MV-4-11 (cell line): ENCODE measurements at regions not wholly inside any gene's neighbourhood (a gene's known extent, or its start where the extent isn't known, plus 50 kb on each side); places are given as distances from the start of the nearest gene placed in this dataset.

Source experiments
- DNase-seq: peaks from one replicate; lab custom pipeline; 2025; lab: John Stamatoyannopoulos, UW

DNA sequence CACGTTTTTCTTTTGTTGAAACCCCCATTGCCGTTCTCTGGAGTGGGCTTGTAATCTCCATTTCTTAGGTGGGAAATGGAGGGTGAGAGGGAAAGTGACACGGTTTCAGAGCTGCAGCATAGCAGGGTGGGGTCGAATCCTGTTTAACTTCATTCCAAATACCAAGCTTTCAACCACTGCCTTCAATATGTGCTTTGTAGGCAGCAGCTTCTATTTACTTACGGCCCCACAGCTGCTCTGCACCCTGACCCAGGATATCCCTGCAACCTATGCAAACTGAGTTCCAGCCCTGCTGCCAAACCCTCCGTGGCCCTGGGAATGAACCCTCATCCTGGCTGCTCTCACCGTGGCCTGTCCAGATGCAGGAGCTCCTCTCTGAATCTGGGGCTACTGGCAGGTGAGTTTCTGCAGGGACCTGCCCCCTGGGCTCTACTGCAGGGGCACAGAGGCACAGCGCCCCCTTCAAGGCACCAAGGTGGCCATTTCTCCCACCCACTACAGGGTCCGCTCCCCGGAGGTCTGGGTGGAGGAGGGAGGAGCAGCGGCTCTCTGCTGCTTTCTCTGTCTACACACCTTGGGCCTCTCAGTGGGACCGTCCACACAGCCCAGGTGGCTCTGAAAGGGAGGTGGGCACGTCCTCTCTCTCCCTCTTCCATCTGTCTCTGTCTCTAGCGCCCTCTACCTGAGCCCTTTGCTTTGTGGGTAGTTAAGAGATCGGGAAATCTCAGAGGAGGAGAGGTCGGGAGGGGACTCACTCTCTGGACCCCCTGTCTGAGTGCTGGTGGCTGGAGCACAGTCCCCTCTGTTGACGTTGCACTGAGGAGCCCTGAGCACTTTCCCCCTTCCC lies 279.1 kb downstream of the BRD1 start:
- DNase-seq = no peak

DNA sequence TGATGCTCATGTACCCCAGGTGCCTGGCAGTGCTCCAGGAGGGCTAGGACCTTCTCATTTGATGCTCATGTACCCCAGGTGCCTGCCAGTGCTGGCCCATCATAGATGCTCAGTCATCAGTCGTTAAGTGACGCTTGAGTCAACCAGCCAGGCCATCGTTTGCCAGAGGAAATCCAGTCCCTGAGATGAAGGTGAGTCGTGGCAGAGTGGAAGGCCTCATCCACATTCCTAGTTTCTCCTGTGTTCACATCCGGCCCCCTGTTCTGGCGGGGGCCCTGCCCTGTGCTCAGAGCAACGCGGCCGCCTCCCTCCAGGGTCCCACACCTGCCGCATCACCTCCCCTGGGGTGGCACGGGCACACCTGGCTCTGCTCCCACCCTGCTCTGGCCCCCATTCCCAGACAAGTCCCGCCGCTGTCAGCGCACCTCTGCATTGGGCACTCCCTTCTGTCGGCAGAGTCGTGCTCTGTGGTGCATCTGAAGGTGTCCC lies 279.9 kb downstream of the BRD1 start:
- no peak for DNase-seq

DNA sequence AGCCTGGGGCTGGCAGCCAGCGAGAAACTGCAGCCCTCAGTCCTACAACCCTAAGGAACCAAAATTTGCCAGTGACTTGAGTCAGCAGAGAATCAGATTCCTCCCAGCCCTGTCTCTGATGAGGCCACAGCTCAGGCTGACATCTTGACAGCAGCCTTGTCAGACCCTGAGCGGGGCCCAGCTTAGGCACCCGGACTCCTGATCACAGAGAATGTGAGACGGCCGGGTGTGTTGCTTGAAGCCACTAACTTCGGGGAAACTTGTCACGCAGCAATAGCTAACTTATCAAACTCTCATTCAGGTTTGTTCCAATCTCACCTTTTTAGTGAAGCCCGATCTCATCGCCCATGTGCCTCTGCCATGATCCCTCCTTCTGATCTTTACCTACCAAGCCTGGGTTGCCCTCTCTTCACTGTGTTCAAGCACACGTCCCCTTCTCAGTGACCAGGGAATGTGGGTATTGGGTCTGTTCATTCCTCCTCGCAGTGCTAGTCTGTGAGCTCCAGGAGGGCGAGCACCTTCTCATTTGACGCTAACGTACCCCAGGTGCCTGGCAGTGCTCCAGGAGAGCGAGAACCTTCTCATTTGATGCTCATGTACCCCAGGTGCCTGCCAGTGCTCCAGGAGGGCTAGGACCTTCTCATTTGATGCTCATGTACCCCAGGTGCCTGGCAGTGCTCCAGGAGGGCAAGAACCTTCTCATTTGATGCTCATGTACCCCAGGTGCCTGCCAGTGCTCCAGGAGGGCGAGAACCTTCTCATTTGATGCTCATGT lies 280.7 kb downstream of the BRD1 start:
- no peak for DNase-seq

DNA sequence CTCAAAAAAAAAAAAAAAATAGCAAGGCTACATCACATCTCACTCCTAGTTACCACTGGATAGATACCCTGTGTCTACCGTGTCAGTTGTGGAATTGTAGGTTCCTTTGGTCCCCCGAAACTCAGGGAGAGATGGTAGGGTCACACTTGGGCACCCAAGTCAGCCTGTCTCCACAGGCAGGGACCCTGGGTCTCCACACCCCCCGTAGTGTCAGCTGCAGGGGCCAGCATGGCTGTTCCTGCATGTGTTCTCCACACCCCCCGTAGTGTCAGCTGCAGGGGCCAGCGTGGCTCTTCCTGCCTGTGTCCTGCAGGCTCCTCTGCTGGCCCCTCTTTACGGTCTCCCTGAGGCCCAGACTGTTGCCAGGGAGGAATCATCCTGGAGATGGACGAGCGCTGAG lies 282.1 kb downstream of the BRD1 start:
- DNase-seq = no peak

DNA sequence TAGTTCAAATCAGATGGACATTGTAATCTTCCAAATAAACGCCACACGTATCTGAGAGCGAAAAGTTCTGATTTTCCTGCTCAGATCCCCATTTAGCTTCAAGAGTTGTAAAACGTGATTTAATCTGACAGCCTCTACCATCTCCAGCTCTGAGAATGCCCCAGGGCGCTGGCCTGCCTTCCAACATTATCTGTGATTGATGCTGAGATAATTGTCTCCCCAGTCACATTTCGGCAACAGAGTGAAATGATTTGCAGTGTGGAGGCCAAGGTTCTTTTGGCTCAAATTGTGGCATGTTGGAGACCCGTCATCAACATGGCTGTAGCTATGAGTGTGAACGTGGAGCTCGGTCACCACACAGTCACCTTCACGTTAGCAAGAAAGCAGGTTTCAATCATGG lies 283.4 kb downstream of the BRD1 start:
- DNase-seq = no peak

DNA sequence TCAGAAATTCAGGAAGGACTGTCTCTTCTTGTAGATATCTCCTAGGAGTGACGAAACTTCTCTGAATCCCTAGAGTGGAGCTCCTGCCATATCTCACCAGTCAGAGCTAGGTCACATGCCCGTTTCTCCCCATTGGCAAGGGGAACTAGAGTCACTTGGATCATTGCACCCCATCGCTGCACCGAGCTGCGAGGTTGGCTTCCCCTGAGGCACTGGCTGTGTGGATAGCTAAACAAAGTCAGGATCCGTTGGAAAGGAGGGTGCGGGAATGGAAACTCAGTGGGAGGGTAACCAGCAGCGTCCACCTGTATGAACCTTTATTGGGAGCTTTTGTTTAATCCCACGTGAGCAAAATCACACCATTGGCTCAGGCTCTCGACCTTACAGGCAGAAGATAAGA lies 283.8 kb downstream of the BRD1 start:
- DNase-seq = no peak

DNA sequence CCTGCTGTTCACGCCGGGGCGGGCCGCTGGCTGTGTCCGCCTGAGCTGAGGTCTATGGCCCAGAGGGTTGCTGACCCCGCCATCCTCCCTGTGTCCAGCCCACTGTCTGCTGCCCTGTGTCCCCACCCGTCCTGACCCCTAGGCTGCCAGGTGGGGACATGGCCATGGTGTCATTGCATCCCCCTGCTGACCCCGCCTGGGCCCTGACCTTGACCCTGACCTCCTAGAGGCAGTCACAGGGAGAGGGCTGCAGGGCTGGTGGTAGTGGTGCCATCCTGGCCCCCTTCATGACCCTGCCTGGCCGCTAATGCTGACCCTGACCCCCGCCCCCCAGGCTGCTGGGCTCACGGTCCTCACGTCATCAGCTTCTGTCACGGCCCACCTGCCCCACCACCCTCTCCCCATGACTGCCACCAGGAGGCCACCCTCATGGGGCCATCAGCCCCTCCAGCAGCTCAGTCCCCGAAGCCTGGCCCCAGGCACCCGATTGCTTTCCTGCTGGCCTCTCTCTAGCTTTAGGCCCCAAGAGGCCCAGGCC lies 285.9 kb downstream of the BRD1 start:
- no peak for DNase-seq

DNA sequence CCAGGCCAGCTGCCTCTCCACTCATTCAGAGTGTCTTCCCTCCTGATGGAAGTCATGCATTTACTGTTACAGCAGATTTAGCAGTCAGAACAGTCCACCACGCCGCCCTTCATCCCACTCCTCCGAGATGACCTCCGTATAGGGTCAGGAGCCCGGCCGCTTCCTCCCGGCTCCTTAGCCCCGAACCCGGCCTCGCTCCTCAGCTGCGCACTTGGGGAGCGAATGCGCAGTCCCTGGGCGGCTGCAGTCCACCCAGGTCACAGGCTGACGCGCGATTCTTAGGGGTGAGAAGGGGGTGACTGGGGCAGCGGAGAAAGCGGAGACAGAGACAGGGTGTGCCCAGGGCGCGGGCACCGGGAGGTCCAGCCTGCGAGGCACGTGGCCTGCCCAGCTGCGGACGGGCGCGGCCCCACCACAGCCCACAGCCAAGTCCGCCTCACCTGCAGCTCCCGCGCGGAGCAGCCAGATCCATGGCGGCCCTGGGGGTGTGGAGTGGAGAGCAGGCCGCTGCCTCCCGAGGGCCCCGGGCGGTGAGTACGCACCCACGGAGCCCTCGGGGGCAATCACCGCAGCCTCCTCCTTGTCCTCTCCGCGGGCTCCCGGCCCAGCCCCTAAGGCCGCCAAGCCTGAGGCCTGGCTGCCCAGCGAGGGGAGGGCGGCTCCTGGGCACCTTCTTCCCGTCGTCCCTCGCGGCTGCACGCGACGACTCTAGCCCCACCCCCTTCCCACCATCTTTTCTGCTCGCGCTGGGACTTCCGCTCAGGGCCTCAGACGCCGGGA lies 286.6 kb downstream of the BRD1 start:
- no peak for DNase-seq

DNA sequence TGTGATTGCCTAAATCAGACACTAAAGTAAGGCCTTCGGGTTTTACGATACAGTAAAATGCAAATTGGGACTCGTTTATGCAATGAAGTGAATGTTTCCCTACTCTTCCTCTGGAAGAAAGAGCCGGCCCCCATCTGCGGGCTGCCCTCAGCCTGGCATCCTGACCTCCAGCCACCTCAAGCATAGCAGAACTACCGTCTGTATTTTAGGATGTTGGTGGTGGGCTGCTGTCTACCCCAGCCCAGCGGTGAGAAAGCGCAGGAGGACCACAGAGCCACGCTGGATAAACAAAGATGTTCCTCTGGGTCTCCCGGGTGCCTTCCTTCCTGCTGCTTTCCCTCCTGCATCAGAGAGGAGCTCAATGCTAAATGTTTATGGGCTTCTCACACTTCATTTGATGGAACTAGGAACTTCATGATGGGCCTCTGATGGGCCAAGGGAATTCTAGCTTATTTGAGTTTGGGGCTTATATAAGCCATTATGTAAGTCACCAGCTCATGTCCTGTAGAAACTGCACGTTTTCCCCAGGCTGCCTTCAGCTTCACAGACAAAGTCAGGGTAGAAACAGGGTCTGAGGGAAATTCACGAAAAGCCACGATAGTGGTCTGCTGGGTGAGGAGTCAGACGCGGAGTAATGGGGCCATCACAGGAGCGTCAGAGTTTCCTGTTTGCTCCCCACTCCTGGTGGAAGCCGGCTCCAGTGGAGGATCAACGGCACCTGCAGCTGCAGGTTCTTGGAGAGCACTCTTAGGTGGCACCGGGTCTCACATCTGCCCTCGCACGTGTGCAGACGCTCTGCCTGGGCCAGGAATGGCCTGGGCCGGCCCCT lies 287.4 kb downstream of the BRD1 start:
- DNase-seq = no peak

DNA sequence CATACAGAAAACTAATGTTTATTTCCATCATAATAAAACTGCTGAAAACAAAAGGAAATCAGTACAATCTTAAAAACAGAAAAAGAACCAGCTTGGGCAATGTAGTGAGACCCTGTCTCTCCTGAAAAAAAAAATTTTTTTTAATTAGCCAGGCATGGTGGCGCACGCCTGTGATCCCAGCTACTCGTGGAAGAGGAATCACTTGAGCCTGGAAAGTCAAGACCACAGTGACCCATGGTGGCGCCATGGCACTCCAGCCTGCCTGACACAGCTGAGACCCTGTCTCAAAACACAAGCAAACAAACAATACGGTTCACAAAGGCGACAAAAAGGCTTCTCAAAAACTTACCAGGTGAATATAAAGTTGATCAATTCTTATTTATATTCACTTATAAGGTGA lies 289.7 kb downstream of the BRD1 start:
- DNase-seq = no peak

DNA sequence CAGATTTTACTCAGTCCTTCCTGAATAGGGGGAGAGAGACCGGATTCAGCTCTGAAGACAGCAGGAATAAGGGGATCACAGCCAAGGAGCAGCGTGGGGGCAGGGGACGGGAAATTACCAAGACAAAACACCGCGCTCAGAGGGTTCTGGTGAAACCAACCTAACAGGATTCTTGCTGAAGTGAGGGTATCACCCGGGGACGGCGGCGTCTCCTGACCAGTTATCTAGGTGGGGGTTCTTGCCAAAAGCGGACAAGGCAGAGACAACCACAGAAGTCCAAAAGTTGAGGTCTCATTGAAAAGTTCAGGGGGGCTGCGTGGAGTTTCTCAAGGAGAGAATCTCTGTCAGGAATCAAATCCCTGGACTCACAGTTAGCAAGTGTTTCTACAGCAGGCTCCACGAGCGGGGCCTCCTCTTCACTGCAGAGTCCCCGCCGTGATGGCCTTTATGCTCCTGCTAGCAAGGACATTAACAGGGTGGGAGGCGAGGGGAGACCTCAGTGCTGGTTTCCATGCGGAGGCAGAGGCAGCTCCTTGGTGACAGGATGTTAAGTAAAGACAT lies 291.0 kb downstream of the BRD1 start:
- DNase-seq = no peak

DNA sequence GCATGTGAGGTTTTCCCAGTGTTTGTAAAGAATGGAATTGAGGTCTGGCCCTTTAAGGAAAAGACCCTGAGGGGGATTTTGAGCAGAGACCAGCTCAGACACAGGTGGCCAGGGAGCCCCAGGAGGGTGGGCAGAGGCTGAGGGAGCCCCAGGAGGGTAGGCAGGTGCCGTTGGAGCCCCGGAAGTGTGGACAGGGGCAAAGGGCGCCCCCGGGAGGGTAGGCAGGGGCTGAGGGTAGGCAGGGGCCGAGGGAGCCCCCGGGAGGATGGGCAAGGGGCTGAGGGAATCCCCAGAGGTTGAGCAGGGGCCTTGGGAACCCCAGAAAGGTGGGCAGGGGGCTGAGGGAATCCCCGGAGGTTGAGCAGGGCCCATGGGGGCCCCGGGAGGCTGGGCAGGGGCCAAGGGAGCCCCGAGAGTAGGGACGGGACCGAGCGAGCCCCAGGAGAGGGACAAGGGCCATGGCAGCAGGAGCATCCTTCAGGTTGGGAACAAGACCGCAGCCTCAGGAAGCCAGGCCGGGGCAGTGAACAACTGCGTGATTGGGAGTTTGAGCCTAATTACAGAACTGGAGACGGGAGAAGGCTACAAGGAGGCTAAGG lies 292.0 kb downstream of the BRD1 start:
- no peak for DNase-seq

DNA sequence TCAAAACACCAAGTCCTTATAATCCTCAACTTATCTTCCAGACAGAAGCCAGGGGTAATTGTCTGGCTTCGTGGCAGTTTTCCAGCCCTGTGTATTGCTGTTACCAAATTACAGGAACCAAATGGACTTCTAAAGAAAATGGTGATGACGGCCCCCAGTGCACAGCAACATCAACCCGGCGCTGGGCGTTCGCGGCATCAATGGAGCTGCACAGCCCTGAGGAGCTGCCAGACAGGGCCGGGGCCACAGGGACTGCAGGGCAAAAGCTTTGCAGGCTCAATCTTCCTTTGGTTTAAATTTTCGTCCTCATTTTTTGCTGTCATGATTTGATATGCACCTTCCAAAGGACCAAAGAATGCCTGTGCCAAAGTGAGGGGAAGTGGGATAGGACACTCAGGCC lies 292.5 kb downstream of the BRD1 start:
- no peak for DNase-seq

DNA sequence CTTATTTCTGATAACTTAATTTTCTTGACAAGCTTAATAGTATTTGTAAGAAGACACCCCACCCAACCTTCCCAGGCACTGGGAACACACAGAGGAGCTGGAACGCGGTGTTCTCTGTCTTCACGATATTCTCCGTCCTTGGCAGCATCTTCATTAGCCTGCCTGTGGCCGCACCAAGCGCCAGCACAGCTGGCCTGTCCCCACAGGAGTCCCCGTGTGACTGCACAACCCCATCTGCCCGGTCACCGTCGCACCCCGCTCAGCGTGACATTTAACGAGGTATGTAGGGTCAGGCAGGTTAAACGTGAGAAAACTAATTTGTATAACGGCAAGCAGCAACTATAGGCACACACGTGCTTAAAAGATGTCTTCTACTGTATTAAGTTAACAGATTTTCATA lies 293.3 kb downstream of the BRD1 start:
- no peak for DNase-seq

DNA sequence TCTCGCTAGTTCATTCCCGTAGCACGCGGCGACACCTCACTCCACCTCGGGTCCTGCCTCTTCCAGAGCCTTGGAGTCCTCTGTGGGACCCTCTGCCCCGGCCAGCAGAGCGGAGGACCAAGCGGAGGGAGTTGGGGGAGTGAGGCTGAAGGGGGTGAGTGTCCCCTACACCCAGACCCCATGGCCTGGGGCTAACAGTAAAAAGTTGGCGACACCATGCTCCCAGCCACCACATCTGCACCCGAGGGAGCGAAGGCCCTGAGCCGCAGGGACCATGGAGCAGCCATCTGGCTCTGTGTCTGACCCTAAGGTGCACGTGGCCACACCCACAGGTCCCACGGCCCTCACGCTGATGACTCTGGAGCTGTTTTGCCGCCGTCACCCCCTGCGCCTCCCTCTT lies 293.8 kb downstream of the BRD1 start:
- DNase-seq = no peak

DNA sequence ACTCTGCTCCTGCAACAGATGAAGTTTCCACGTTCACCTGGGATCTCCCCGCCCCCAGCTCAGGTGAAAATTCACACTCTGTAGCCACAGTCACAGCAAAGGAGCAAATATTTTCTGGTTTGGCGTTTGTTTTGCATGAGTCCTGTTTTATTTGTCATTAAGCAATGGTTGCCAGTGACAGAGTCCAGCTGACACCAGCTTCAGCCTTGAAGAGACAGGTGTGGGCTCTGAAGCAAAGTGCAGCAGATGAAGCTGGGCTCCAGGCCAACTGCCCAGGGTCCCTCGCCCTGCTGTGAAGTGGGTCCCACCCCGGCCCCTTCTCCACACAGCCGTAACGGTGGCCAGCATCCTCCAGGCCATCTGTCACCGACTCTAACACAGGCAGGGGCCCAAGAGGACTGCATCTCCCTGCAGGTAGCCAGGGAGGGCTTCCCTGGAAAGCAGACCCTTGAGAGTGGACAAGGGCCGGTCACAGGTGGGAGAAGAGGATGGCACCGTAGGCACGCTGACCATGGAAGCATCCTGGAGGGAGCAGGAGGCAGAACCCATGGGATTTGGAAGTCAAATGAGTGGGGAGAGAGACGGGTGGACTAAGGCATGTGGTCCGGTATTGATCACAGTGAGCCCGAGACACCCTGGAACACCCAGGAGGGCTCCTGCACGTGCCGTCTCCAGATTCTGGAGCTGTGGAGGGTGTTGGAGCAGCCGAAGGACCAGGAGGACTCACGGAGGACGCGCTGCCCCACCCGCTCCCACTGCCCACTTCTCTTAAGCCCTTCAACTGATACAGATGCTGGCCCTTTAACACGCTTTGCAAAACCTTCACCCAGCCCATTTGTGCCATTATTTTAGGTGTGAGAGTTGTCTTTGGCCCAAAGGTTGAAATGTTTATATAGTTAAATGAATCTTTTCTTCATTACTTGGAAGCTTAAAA lies 294.5 kb downstream of the BRD1 start:
- DNase-seq = no peak

DNA sequence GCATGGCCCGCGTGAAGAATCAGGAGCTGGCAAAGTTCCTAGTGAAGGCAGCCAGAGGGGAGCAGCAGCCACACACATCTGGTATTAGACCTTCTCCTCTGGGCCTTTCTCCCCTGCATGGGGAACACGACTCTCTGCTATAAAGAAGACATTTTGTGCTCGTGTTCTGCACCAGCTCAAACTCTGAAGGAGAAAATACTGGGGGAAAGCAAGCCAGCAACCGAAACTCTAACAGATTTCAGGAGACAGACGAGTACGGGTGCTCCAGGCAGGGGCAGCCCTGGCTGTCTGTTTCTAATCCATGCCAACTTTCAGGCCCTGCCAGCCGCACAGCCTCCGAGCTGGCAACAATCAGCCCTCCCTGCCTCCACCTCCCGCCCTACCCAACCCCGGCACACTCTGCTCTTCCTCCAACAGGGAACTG lies 296.3 kb downstream of the BRD1 start:
- no peak for DNase-seq

DNA sequence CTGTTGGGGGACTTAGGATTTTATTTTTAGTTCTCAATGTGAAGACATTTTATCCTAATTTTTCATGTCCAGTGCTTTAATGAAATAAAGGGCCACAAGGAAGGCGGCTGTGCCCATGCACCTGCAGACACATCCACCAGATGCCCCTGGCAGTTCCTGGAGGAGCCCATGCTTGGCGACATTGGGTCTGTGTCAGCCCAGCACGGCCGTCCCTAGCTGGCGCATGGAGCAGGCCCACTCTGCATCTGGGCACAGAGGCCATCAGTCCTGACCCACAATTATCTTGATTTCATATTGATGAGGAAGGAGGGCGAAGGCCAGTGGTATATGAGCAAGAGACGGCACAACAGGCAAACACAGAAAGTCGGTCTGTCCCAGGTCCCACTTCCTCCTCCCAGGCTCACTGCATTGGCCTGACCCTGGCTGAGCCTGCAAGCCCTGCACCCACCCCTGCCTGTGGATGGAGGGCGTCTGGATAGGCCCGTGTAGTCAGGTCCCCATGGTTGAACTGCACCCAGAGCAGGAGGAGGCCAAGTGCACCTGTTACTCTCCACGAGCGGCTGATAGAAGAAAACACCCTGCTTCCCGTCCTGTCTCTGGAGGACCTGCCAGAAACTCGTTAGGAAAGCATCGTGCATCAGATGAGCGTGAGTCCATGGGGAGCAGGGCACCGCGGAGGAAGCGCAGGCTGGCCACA lies 296.9 kb downstream of the BRD1 start:
- peak; percentile 49 for DNase-seq

DNA sequence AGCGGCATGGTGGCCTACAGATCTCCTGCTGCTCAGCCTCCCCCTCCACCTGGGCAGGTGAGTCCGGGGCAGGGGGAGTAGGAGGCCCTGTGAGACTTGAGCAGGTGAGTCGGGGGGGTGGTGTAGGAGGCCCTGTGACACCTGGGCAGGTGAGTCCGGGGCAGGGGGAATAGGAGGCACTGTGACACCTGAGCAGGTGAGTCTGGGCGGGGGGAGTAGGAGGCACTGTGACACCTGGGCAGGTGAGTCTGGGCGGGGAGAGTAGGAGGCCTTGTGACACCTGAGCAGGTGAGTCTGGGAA lies 299.3 kb downstream of the BRD1 start:
- DNase-seq = no peak
